ENCODE measurements at regions not wholly inside any gene's neighbourhood (a gene's known extent, or its start where the extent isn't known, plus 50 kb on each side); places are given as distances from the start of the nearest gene placed in this dataset.

- H3K36me3 ChIP-seq (ENCODE audit: insufficient read depth, low read length), result no peaks in the 10 kb centered on the region
- TF ChIP-seq, protein P1, sequence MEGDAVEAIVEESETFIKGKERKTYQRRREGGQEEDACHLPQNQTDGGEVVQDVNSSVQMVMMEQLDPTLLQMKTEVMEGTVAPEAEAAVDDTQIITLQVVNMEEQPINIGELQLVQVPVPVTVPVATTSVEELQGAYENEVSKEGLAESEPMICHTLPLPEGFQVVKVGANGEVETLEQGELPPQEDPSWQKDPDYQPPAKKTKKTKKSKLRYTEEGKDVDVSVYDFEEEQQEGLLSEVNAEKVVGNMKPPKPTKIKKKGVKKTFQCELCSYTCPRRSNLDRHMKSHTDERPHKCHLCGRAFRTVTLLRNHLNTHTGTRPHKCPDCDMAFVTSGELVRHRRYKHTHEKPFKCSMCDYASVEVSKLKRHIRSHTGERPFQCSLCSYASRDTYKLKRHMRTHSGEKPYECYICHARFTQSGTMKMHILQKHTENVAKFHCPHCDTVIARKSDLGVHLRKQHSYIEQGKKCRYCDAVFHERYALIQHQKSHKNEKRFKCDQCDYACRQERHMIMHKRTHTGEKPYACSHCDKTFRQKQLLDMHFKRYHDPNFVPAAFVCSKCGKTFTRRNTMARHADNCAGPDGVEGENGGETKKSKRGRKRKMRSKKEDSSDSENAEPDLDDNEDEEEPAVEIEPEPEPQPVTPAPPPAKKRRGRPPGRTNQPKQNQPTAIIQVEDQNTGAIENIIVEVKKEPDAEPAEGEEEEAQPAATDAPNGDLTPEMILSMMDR (IDR thresholded peaks at IDR 0.05; ENCODE audit: borderline replicate concordance, extremely low read depth, low read length, poor library complexity, severe bottlenecking), result no peak
- no peak for DNase-seq
- H3K27ac ChIP-seq (ENCODE audit: low read length), result no peak overlapping the region
- H3K27me3 ChIP-seq (ENCODE audit: insufficient read depth, low read length, poor library complexity), result no peaks in the 10 kb centered on the region
- no peak for ATAC-seq (ENCODE audit: insufficient read depth, low read depth)
- no peak overlapping the region for H3K4me2 ChIP-seq (ENCODE audit: insufficient read depth, low read length)
- H3K79me2 ChIP-seq (ENCODE audit: insufficient read depth, low read length), result no peaks in the 10 kb centered on the region
- H2AFZ ChIP-seq (ENCODE audit: low read depth, low read length), result no peak overlapping the region
- H3K9me3 ChIP-seq (ENCODE audit: insufficient read depth, low read length, severe bottlenecking), result no peaks in the 10 kb centered on the region
- no peaks in the 10 kb centered on the region for H3K4me1 ChIP-seq (ENCODE audit: insufficient read depth, low read length)
- no peak overlapping the region for H3K9ac ChIP-seq (ENCODE audit: low read depth, low read length)
- H3K4me3 ChIP-seq (ENCODE audit: low read depth in 1 of 2, low read length in 2 of 2), result no peak overlapping the region
- no peaks in the 10 kb centered on the region for H4K20me1 ChIP-seq (ENCODE audit: insufficient read depth, low read length)
Measured at GRCh38 chr2:83068714-83069113, 1390.4 kb downstream of the SUCLG1 start.

- DNase-seq, result no peak
- no peaks in the 10 kb centered on the region for H3K27me3 ChIP-seq (ENCODE audit: insufficient read depth, low read length, poor library complexity)
- no peaks in the 10 kb centered on the region for H3K4me1 ChIP-seq (ENCODE audit: insufficient read depth, low read length)
- H3K9ac ChIP-seq (ENCODE audit: low read depth, low read length), result no peak overlapping the region
- no peak overlapping the region for H3K4me3 ChIP-seq (ENCODE audit: low read depth in 1 of 2, low read length in 2 of 2)
- no peak overlapping the region for H2AFZ ChIP-seq (ENCODE audit: low read depth, low read length)
- no peak for ATAC-seq (ENCODE audit: insufficient read depth, low read depth)
- H3K9me3 ChIP-seq (ENCODE audit: insufficient read depth, low read length, severe bottlenecking), result no peaks in the 10 kb centered on the region
- H3K79me2 ChIP-seq (ENCODE audit: insufficient read depth, low read length), result no peaks in the 10 kb centered on the region
- H3K27ac ChIP-seq (ENCODE audit: low read length), result no peak overlapping the region
- no peaks in the 10 kb centered on the region for H4K20me1 ChIP-seq (ENCODE audit: insufficient read depth, low read length)
- TF ChIP-seq, protein P1 (IDR thresholded peaks at IDR 0.05; ENCODE audit: borderline replicate concordance, extremely low read depth, low read length, poor library complexity, severe bottlenecking), result no peak
- TF ChIP-seq EZH2 (IDR thresholded peaks at IDR 0.05; ENCODE audit: borderline replicate concordance, low read depth, low read length, severe bottlenecking), result no peak
- no peaks in the 10 kb centered on the region for H3K36me3 ChIP-seq (ENCODE audit: insufficient read depth, low read length)
- no peak overlapping the region for H3K4me2 ChIP-seq (ENCODE audit: insufficient read depth, low read length)
Measured at GRCh38 chr2:83067947-83068346, 1391.1 kb downstream of the SUCLG1 start.

DNA sequence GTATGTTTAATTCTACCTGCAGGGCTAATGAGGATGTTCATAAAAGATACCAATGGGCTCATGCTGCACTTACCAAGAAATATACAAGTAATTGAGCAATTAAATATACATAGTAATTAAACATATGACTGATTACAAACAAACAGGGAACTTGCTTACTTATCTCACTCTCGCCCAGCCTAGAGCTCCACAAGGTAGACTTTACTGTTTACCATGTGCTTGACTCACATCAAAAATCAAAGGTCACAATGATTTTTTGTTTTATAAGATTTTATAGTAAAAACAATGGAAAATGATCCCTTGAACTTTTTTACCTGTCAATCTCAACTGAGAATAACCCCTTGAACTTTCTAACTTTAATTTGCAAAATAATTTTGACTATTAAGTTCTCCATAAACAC is 1395.1 kb downstream of the SUCLG1 start:
- no peak for ATAC-seq (ENCODE audit: insufficient read depth, low read depth)
- H3K4me2 ChIP-seq (ENCODE audit: insufficient read depth, low read length), result no peak overlapping the region

More for the DNA sequence above, 1395.1 kb downstream of the SUCLG1 start:
- H3K9ac ChIP-seq (ENCODE audit: low read depth, low read length), result no peak overlapping the region
- H3K36me3 ChIP-seq (ENCODE audit: insufficient read depth, low read length), result no peaks in the 10 kb centered on the region
- no peaks in the 10 kb centered on the region for H3K79me2 ChIP-seq (ENCODE audit: insufficient read depth, low read length)
- no peak overlapping the region for H3K4me3 ChIP-seq (ENCODE audit: low read depth in 1 of 2, low read length in 2 of 2)
- H3K27me3 ChIP-seq (ENCODE audit: insufficient read depth, low read length, poor library complexity), result no peaks in the 10 kb centered on the region
- H3K4me1 ChIP-seq (ENCODE audit: insufficient read depth, low read length), result no peaks in the 10 kb centered on the region
- H2AFZ ChIP-seq (ENCODE audit: low read depth, low read length), result no peak overlapping the region
- no peaks in the 10 kb centered on the region for H3K9me3 ChIP-seq (ENCODE audit: insufficient read depth, low read length, severe bottlenecking)
- TF ChIP-seq, protein P1 (IDR thresholded peaks at IDR 0.05; ENCODE audit: borderline replicate concordance, extremely low read depth, low read length, poor library complexity, severe bottlenecking), result no peak
- TF ChIP-seq EZH2 (IDR thresholded peaks at IDR 0.05; ENCODE audit: borderline replicate concordance, low read depth, low read length, severe bottlenecking), result no peak
- no peak overlapping the region for H3K27ac ChIP-seq (ENCODE audit: low read length)
- no peak for DNase-seq
- H4K20me1 ChIP-seq (ENCODE audit: insufficient read depth, low read length), result no peaks in the 10 kb centered on the region
